HUES48 (cell line): ENCODE measurements at regions not wholly inside any gene's neighbourhood (a gene's known extent, or its start where the extent isn't known, plus 50 kb on each side); places are given as distances from the start of the nearest gene placed in this dataset.

Experiments
- H3K27ac ChIP-seq: one replicate; pipeline ENCODE4 v1.7.0; 2013; ENCODE audit warnings: low read depth, low read length, inconsistent platforms
- H3K27me3 ChIP-seq: 2 replicates; pipeline ENCODE4 v1.6.1; 2013; ENCODE audit warnings: mild to moderate bottlenecking, low read length; ENCODE audit not compliant: control insufficient read depth, insufficient read depth
- H3K36me3 ChIP-seq: 2 replicates; pipeline ENCODE4 v1.6.1; 2013; ENCODE audit warnings: low read length; ENCODE audit not compliant: control insufficient read depth, insufficient read depth
- H3K4me1 ChIP-seq: 2 replicates; pipeline ENCODE4 v1.6.1; 2013; ENCODE audit warnings: mild to moderate bottlenecking, low read length; ENCODE audit not compliant: control insufficient read depth, insufficient read depth
- H3K4me3 ChIP-seq: 2 replicates; pipeline ENCODE4 v1.5.1; 2013; ENCODE audit warnings: mild to moderate bottlenecking, low read depth, low read length
- H3K9ac ChIP-seq: 2 replicates; pipeline ENCODE4 v1.6.1; 2013; ENCODE audit warnings: mild to moderate bottlenecking, low read depth, low read length, moderate library complexity
- H3K9me3 ChIP-seq: 2 replicates; pipeline ENCODE4 v1.6.1; 2013; ENCODE audit warnings: low read length; ENCODE audit not compliant: control insufficient read depth, insufficient read depth

GRCh38 chr10:70991140-70992124 is 103.1 kb upstream of the PCBD1 start:
- no peak overlapping the region for H3K4me3 ChIP-seq
- no peaks in the 10 kb centered on the region for H3K36me3 ChIP-seq
- no peaks in the 10 kb centered on the region; the same call in 1 of the 2 replicates for H3K27me3 ChIP-seq
- no peaks in the 10 kb centered on the region for H3K9me3 ChIP-seq
- no peaks in the 10 kb centered on the region for H3K4me1 ChIP-seq
- no peak overlapping the region for H3K27ac ChIP-seq
- no peak overlapping the region for H3K9ac ChIP-seq

GRCh38 chr10:70992436-70992835 is 104.1 kb upstream of the PCBD1 start:
- H3K36me3 ChIP-seq, result no peaks in the 10 kb centered on the region
- no peak overlapping the region for H3K27ac ChIP-seq
- no peaks in the 10 kb centered on the region for H3K9me3 ChIP-seq
- no peaks in the 10 kb centered on the region for H3K4me1 ChIP-seq
- no peaks in the 10 kb centered on the region; the same call in 1 of the 2 replicates for H3K27me3 ChIP-seq
- H3K9ac ChIP-seq, result no peak overlapping the region
- no peak overlapping the region for H3K4me3 ChIP-seq

- H3K36me3 ChIP-seq, result no peaks in the 10 kb centered on the region
- H3K27me3 ChIP-seq, result no peaks in the 10 kb centered on the region; the same call in 1 of the 2 replicates
- H3K9ac ChIP-seq, result no peak overlapping the region
- no peak overlapping the region for H3K27ac ChIP-seq
- H3K4me3 ChIP-seq, result no peak overlapping the region
- no peaks in the 10 kb centered on the region for H3K9me3 ChIP-seq
- H3K4me1 ChIP-seq, result no peaks in the 10 kb centered on the region
Observed at GRCh38 chr10:70993051-70993450, 104.7 kb upstream of the PCBD1 start.

GRCh38 chr10:70996549-70996948 is 108.2 kb upstream of the PCBD1 start:
- H3K36me3 ChIP-seq, result no peaks in the 10 kb centered on the region
- H3K4me3 ChIP-seq, result no peak overlapping the region
- no peaks in the 10 kb centered on the region; the same call in 1 of the 2 replicates for H3K27me3 ChIP-seq

GRCh38 chr10:70997236-70997635 is 108.9 kb upstream of the PCBD1 start:
- no peak overlapping the region for H3K9ac ChIP-seq
- H3K27me3 ChIP-seq, result no peaks in the 10 kb centered on the region; the same call in 1 of the 2 replicates
- H3K9me3 ChIP-seq, result no peaks in the 10 kb centered on the region
- H3K4me3 ChIP-seq, result no peak overlapping the region
- H3K36me3 ChIP-seq, result no peaks in the 10 kb centered on the region
- no peaks in the 10 kb centered on the region for H3K4me1 ChIP-seq
- no peak overlapping the region for H3K27ac ChIP-seq

More at GRCh38 chr10:70996549-70996948, 108.2 kb upstream of the PCBD1 start:
- H3K9ac ChIP-seq, result no peak overlapping the region
- no peaks in the 10 kb centered on the region for H3K4me1 ChIP-seq
- H3K27ac ChIP-seq, result no peak overlapping the region
- H3K9me3 ChIP-seq, result no peaks in the 10 kb centered on the region

GRCh38 chr10:70998086-70998485 is 109.7 kb upstream of the PCBD1 start:
- H3K9ac ChIP-seq, result no peak overlapping the region
- no peaks in the 10 kb centered on the region; the same call in 1 of the 2 replicates for H3K27me3 ChIP-seq
- no peak overlapping the region for H3K4me3 ChIP-seq
- no peaks in the 10 kb centered on the region for H3K4me1 ChIP-seq
- H3K27ac ChIP-seq, result no peak overlapping the region
- H3K9me3 ChIP-seq, result no peaks in the 10 kb centered on the region
- H3K36me3 ChIP-seq, result no peaks in the 10 kb centered on the region

GRCh38 chr10:71001470-71001869 is 113.1 kb upstream of the PCBD1 start:
- Histone ChIP-seq H3K4me1 (peaks cover 8% of the 10 kb centered on the region; the same call in 1 of the 2 replicates), H3K27ac (no peak overlapping the region), H3K36me3 (no peaks in the 10 kb centered on the region), H3K4me3 (no peak overlapping the region), H3K9me3 (no peaks in the 10 kb centered on the region), H3K9ac (no peak overlapping the region), H3K27me3 (no peaks in the 10 kb centered on the region)

- Histone ChIP-seq H3K27ac (no peak overlapping the region), H3K9me3 (no peaks in the 10 kb centered on the region), H3K4me3 (no peak overlapping the region), H3K27me3 (no peaks in the 10 kb centered on the region; the same call in none of the 2 replicates), H3K4me1 (peaks cover 14% of the 10 kb centered on the region), H3K36me3 (no peaks in the 10 kb centered on the region), H3K9ac (no peak overlapping the region)
Observed at GRCh38 chr10:71004176-71005075, 116.1 kb upstream of the PCBD1 start.

GRCh38 chr10:71005337-71006305 is 117.3 kb upstream of the PCBD1 start:
- peaks cover 14% of the 10 kb centered on the region for H3K4me1 ChIP-seq
- H3K36me3 ChIP-seq, result no peaks in the 10 kb centered on the region
- H3K4me3 ChIP-seq, result no peak overlapping the region
- no peak overlapping the region for H3K9ac ChIP-seq
- H3K27ac ChIP-seq, result no peak overlapping the region
- H3K27me3 ChIP-seq, result no peaks in the 10 kb centered on the region; the same call in none of the 2 replicates
- H3K9me3 ChIP-seq, result no peaks in the 10 kb centered on the region

GRCh38 chr10:71006506-71006905 is 118.1 kb upstream of the PCBD1 start:
- Histone ChIP-seq H3K27ac (no peak overlapping the region), H3K27me3 (no peaks in the 10 kb centered on the region; the same call in none of the 2 replicates), H3K9me3 (no peaks in the 10 kb centered on the region), H3K4me1 (peaks cover 14% of the 10 kb centered on the region), H3K36me3 (no peaks in the 10 kb centered on the region), H3K9ac (no peak overlapping the region), H3K4me3 (no peak overlapping the region)
